ENCODE measurements at regions not wholly inside any gene's neighbourhood (a gene's known extent, or its start where the extent isn't known, plus 50 kb on each side); places are given as distances from the start of the nearest gene placed in this dataset.
"Not testable (repeated sequence)": the region's sequence is repeated elsewhere in the genome, so short reads cannot be mapped to it uniquely, and the experiment has no call there.

- DNase-seq: not testable (repeated sequence)
Measured at GRCh38 chr7:114076392-114077157, 157.8 kb upstream of the PPP1R3A start.

GRCh38 chr7:114073701-114074100, 154.9 kb upstream of the PPP1R3A start:
- DNase-seq: no peak

DNA sequence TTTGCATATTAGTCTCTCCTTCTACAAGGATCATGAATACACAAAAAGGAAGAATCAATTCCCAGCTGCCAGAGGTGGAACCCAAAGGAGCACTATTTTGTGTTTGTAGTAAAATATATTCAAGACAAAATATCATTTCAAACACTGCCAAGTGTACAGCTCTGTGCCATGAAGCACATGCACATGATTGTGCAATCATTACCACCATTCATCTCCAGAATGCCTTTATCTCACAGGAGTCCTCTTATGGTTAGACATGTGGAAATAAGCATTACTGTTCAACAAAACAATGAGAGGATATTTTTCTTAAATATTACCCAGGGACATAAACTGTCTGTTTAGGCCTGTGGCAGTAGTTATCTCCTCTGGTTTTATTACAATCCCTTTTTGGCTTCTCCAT, 151.4 kb upstream of the PPP1R3A start:
- no peak for DNase-seq

DNA sequence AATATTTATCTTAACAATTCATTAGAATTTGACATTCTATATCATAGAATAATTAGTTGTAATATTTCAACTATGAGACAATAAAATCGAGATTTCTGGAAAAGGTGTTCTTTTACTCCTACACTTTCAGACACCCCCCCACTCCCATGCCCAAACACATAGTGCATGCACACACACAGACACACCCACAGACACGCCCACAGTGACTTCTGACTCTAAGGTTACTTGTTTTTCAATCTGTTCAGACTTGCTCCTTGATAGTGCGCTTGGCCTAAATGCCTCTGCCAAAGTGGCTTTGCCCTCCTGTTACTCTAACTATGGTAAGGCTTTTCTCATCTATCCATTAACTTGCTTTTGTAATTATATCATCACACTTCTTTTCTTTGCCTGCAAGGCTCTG, 144.0 kb upstream of the PPP1R3A start:
- no peak for DNase-seq

DNA sequence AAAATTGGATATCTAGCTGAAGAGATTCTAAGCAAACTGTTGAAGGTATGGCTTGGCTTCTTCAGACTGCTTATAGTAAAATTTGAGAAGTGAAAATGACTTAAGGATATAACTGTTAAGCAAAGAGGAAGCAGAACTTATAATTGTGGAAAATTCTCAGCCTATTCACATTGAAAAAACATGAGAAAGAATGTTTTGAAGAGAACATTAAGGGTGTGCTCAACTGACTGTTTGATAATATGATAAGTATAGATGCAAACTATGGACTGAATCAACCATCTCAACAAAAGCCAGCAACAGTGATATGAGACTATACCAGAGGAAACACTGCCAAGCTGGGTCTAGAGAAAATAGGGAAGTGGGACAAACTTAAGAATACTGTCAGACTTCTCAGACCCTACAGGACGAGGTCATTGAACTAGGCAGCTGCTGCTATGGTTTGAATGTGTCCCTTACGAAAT, 133.1 kb upstream of the PPP1R3A start:
- DNase-seq: no peak

- no peak for DNase-seq
Measured at GRCh38 chr7:114050571-114050970, 131.8 kb upstream of the PPP1R3A start.

DNA sequence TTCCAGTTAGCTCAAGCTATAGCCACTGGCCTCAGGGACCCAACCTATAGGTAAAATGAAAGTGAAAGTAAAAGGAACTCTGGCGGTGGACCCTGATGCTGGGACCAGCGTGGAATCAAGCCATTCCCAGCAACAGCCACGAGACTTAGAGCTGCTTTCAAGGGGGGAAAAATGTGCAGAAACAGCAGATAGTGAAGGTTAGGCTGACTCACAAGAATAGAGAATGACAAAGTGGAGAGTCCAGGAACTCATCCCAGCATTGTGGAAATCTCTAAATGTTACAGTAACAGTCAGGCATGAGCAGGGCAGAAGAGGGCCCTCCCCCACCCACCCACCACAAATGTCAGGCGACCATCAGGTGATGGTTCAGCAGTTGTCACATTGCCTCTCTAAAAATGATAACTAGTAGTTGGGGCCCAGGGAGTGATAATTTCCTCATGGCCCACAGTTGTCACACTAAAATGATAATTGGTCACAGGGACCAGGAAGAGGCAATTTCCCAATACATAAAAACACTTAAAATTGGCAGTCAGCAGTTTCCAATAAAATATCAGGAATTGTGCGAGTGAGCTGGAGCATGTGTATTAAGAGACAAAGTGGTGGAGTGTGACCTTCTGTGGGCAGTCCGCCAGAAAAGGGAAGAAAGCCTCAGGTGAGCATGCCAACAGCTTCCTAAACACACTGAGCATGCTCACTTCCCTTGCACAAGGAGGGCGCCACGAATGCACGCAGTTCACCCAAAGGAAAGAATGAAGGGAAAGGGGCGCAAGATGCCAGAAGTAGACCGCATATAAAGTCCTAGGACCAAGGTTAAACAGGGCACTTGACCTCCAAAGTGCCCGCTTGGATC, 129.8 kb upstream of the PPP1R3A start:
- no peak for DNase-seq

- DNase-seq: no peak
Measured at GRCh38 chr7:114047889-114048288, 129.1 kb upstream of the PPP1R3A start.

GRCh38 chr7:114033475-114033874, 114.7 kb upstream of the PPP1R3A start:
- DNase-seq: no peak

DNA sequence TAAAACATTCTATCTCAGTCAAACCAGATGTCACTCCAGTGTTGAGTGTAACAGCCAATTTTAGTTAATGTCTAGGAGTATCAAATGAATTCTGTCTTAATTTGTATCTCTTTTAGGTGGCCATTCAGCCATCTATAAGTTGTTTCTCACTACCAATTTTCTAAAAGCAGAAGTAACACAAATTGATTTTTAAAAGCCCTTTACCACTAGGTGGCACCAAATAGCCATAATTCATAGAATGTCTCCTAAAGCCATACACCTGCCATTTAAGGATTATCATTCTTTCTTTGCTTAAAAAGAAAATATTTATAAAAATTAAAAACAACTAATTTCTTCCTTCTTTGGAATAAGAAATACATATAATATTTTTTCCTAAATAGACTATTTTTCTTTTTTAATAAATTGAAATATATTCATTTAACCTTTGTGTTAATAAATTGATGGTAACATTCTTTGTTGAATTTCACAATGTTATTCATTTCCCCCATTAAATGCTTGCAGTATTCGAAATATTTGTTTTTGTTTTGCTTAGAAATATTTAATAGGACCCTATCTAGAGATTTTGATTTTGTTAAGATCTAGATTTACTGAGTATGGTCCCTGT, 107.8 kb upstream of the PPP1R3A start:
- DNase-seq: no peak

DNA sequence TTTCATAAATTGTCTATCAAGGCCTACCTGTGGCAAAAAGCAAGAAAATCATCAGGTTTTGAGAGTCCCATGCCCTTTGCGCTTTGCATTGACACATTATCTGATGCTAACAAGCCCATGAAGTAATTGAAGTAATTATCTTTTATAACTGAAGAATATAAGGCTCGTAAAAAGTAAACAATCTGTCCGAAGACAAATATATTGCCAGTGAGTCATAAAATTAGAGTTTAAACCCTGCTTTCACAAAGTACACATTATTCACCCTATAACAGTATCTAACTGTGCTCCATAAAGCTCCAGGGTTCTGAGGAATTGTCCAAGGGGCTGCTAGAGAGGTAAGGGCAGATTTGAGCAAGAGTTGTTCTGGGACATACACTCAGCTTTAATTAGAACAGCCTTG, 102.3 kb upstream of the PPP1R3A start:
- no peak for DNase-seq

DNA sequence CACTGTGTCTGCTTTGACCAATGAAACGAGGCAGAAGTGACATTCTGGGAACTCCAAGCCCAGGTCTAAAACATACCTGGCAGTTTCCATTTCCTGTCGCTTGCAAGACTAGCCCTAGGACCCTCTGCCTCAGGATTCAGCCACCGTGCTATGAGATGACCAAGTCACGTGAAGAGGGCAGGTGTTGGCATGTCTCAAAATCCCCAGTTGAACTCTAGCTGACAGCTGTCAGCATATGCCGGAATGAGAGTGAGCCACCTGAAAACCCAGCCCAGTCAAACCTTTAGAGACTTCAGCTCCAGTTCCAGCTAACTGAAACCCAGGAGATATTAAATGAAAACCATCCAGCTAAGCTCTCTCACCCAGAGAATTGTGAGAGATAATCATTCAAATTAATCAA, 89.9 kb upstream of the PPP1R3A start:
- no peak for DNase-seq

- no peak for DNase-seq
Measured at GRCh38 chr7:114007386-114007785, 88.6 kb upstream of the PPP1R3A start.

GRCh38 chr7:113998934-113999333, 80.1 kb upstream of the PPP1R3A start:
- no peak for DNase-seq

GRCh38 chr7:113996405-113996804, 77.6 kb upstream of the PPP1R3A start:
- no peak for DNase-seq

DNA sequence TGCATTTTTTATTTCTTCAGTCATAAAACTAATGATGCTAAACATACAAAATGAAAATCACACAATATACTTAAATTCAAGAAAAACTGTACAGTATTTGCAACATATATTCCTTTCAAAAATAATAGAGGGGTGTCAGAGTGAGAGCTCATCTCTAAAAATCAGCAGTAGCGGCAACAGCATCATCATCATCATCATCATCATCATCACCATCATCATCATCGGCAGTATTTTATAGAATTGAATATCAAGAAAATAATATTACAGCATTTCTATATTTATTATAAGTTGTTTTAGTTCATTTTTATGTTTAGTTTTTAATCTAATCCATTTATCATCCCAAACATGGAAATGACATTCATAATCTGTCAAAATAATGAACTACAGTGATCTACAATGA, 67.4 kb upstream of the PPP1R3A start:
- no peak for DNase-seq

DNA sequence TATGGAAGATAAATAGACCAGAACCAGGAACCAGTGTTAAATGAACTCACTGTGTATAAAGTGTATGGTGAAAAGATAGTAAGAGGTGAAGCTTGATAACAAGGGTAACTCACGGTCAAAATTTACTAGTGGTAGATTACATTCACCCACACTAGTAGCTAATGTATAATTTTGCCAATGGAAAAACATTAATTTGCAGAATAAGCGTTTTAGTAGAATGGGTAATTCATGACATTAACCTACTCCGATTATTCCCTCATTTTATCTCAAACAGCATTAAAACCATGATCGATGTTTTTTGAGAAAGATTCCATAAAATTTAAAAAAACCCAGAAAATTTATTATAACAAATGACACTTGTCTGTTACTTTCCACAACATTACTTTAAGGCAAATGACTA, 57.7 kb upstream of the PPP1R3A start:
- DNase-seq: no peak

DNA sequence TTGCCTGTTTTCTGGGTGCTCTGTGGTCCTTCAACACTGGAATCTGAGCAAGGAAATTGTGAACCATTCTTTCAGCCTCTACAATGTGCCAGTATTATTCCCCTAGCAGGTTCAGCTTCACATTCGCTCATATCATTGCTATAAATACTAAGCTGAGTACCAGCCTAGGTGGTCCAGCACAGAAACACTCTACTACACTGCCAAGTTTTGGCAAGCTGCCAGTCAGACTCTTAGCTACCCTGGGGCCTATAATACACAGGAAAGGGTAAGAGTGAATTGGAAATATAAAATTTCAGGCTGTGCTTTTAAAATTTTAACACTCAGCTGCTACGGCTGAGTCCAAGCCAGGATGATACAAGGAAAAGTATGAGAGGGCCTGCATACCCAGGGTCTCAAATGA, 49.9 kb upstream of the PPP1R3A start:
- no peak for DNase-seq
